ENCODE measurements at regions not wholly inside any gene's neighbourhood (a gene's known extent, or its start where the extent isn't known, plus 50 kb on each side); places are given as distances from the start of the nearest gene placed in this dataset.

- Histone ChIP-seq H3K27ac (no peak overlapping the region), H3K4me3 (no peak overlapping the region)
- no peak for DNase-seq (ENCODE audit: low spot score)
- TF ChIP-seq, protein P1, sequence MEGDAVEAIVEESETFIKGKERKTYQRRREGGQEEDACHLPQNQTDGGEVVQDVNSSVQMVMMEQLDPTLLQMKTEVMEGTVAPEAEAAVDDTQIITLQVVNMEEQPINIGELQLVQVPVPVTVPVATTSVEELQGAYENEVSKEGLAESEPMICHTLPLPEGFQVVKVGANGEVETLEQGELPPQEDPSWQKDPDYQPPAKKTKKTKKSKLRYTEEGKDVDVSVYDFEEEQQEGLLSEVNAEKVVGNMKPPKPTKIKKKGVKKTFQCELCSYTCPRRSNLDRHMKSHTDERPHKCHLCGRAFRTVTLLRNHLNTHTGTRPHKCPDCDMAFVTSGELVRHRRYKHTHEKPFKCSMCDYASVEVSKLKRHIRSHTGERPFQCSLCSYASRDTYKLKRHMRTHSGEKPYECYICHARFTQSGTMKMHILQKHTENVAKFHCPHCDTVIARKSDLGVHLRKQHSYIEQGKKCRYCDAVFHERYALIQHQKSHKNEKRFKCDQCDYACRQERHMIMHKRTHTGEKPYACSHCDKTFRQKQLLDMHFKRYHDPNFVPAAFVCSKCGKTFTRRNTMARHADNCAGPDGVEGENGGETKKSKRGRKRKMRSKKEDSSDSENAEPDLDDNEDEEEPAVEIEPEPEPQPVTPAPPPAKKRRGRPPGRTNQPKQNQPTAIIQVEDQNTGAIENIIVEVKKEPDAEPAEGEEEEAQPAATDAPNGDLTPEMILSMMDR (IDR thresholded peaks at IDR 0.05) = no peak
Measured at GRCh38 chr12:74963867-74964331, 245.7 kb downstream of the KCNC2 start.

DNA sequence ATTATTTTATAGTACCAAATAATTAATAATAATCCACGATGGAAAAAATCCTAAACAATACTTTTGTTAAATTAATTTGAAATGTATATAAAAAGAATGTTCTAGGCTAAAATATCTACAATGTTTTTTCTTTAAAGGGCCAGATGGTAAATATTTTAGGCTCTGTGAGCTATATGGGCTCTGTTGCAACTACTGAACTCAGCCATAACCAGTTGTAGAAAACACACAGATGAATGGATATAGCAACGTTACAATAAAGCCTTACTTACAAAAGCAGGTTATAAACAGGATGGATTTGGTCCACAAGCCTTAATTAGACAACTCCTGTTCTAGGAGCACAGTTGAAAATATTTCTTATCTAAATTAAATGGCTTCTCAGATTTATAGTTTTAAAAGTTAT is 245.2 kb downstream of the KCNC2 start:
- Histone ChIP-seq H3K27ac (no peak overlapping the region), H3K4me3 (no peak overlapping the region)
- DNase-seq (ENCODE audit: low spot score) = no peak
- TF ChIP-seq, protein P1 (IDR thresholded peaks at IDR 0.05) = no peak

DNA sequence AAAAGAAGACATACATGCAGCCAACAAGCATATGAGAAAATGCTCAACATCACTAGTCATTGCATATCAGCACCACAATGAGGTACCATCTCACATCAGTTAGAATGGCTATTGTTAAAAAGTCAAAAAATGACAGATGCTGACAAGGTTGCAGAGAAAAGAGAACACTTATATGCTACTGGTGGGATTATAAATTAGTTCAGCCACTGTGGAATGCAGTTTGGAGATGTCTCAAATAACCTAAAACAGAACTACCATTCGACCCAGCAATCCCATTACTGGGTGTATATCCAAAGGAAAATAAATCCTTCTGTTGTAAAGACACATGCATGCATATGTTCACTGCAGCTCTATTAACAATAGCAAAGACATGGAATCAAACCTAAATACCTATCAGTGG is 238.4 kb downstream of the KCNC2 start:
- TF ChIP-seq, protein P1 (IDR thresholded peaks at IDR 0.05) = no peak
- no peak overlapping the region for H3K4me3 ChIP-seq

GRCh38 chr12:74977832-74978481 is 231.7 kb downstream of the KCNC2 start:
- TF ChIP-seq, protein P1 (IDR thresholded peaks at IDR 0.05) = no peak
- Histone ChIP-seq H3K27ac (no peak overlapping the region), H3K4me3 (no peak overlapping the region)
- no peak for DNase-seq (ENCODE audit: low spot score)

More for the DNA sequence above, 238.4 kb downstream of the KCNC2 start:
- no peak overlapping the region for H3K27ac ChIP-seq
- DNase-seq (ENCODE audit: low spot score) = no peak

- Histone ChIP-seq H3K27ac (no peak overlapping the region), H3K4me3 (no peak overlapping the region)
- TF ChIP-seq, protein P1 (IDR thresholded peaks at IDR 0.05) = no peak
- DNase-seq (ENCODE audit: low spot score) = no peak
Measured at GRCh38 chr12:74980510-74980909, 229.1 kb downstream of the KCNC2 start.

DNA sequence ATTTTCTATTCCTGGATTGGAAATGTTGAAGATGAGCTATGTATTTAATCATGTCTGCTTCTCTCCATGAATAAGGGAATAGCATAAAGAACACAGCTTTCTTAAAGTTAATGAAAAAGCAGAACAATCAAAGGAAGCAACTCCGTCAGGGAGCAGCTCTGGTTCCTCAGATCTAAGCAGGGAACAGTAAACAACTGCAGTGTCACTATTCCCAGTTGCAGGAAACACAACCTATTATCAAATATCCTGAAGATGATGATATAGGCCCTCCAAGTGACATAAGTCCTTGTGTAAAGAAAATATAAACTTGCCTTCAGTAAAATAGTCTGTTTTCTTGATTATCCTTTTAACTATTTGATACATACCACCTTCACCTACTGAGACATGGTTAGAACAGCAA is 228.1 kb downstream of the KCNC2 start:
- Histone ChIP-seq H3K27ac (no peak overlapping the region), H3K4me3 (no peak overlapping the region)
- TF ChIP-seq, protein P1 (IDR thresholded peaks at IDR 0.05) = no peak
- no peak for DNase-seq (ENCODE audit: low spot score)

- DNase-seq (ENCODE audit: low spot score) = no peak
- TF ChIP-seq, protein P1 (IDR thresholded peaks at IDR 0.05) = no peak
- Histone ChIP-seq H3K27ac (no peak overlapping the region), H3K4me3 (no peak overlapping the region)
Measured at GRCh38 chr12:74983917-74984316, 225.7 kb downstream of the KCNC2 start.

Measured in coronary artery (tissue), 2 donors.